K562 (cell line): ENCODE measurements at regions not wholly inside any gene's neighbourhood (a gene's known extent, or its start where the extent isn't known, plus 50 kb on each side); places are given as distances from the start of the nearest gene placed in this dataset.

Experiments
- ATF1 ChIP-seq, 2 experiments: fragments of 450-650 bp in 1 of 2; IDR thresholded peaks; 2 replicates each; pipeline ENCODE4 v1.6.1; 2016; ENCODE audit warnings: missing compliant biosample characterization in 1 of 2, missing genetic modification characterization in 1 of 2
- E2F8 ChIP-seq: fragments of 450-650 bp; IDR thresholded peaks from 2 replicates; pipeline ENCODE4 v1.7.1; 2018; ENCODE audit warnings: mild to moderate bottlenecking, low read depth; ENCODE audit not compliant: partially characterized antibody
- EP300 ChIP-seq: IDR thresholded peaks from 2 replicates; pipeline ENCODE4 v1.6.1; 2012; ENCODE audit warnings: low read length, improper control_type of control experiment
- NFYB ChIP-seq: IDR thresholded peaks from 2 replicates; pipeline ENCODE4 v1.6.1; 2011; ENCODE audit warnings: mild to moderate bottlenecking, moderate library complexity; ENCODE audit not compliant: insufficient read length; ENCODE audit errors: extremely low read depth
- ZBTB34 ChIP-seq: fragments of 250-450 bp; sonication (Bioruptor Pico); IDR thresholded peaks from 2 replicates; pipeline ENCODE4 v1.8.0; 2021; ENCODE audit warnings: mild to moderate bottlenecking, moderate library complexity
- TF ChIP-seq, protein P1 (sequence below): fragments of 250-450 bp; sonication (Bioruptor Pico); IDR thresholded peaks from 2 replicates; pipeline ENCODE4 v1.8.0; 2021; ENCODE audit warnings: moderate library complexity, mild to moderate bottlenecking, inconsistent platforms

DNA sequence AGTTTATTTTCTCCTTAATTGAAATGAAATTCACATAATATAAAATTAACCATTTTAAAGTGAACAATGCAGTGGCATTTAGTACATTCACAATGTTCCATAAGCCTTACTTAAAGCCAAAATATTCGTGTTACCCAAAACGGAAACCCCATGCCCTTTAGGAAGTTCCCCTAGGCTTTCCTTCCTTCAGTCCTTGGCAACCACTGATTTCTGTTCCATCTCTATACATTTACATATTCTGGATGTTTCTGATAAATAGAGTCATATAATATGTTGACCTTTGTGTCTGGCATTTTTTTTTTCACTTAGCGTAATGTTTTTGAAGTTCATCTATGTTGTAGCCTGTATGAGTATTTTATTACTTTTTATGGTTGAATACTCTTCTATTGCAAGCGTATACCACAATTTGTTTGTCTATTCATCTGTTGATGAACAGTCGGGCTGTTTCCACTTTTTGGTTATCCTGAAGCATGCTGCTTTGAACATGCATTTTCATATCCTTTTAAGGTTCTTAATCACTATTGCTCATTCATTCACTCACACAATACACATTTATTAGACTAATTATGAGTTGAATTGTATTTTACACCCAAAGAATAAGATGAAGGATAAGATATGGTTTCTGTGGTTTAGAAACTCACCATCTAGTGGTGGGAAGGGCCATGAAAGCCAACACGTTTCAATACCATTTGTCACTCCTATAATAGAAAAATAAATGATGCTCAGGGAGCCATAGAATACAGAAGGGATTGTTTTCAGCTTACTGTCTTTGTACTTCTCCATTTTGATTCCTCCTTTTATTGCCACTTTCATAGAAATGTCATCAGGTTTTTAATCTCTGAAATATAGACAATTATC, 408.2 kb upstream of the CBLB start (continued):
- TF ChIP-seq, protein P1, sequence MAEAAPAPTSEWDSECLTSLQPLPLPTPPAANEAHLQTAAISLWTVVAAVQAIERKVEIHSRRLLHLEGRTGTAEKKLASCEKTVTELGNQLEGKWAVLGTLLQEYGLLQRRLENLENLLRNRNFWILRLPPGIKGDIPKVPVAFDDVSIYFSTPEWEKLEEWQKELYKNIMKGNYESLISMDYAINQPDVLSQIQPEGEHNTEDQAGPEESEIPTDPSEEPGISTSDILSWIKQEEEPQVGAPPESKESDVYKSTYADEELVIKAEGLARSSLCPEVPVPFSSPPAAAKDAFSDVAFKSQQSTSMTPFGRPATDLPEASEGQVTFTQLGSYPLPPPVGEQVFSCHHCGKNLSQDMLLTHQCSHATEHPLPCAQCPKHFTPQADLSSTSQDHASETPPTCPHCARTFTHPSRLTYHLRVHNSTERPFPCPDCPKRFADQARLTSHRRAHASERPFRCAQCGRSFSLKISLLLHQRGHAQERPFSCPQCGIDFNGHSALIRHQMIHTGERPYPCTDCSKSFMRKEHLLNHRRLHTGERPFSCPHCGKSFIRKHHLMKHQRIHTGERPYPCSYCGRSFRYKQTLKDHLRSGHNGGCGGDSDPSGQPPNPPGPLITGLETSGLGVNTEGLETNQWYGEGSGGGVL: no peak
- TF ChIP-seq NFYB (no peak), ZBTB34 (CRISPR knock-in tag) (no peak), EP300 (no peak), ATF1 (CRISPR knock-in tag; IDR thresholded peaks at IDR 0.05) (no peak), ATF1 (tag; IDR thresholded peaks at IDR 0.05) (no peak), E2F8 (no peak)
